GM23338 (cell line): ENCODE measurements at regions not wholly inside any gene's neighbourhood (a gene's known extent, or its start where the extent isn't known, plus 50 kb on each side); places are given as distances from the start of the nearest gene placed in this dataset.

ENCODE experiments used
- ATAC-seq: fragments of 200-7000 bp; cut with Tn5 transposase; 3 replicates; pipeline ENCODE4 v1.9.1; 2020
- DNase-seq: peaks from one replicate; pipeline ENCODE4 v3.0.0-alpha.2; 2015; ENCODE audit warnings: low spot score
- H2AFZ ChIP-seq: fragments of 200-600 bp; sonication (generic); 2 replicates; pipeline ENCODE4 v1.8.0; 2016; ENCODE audit warnings: antibody characterized with exemption, mild to moderate bottlenecking, moderate library complexity
- H3F3A ChIP-seq: fragments of 200-600 bp; sonication (generic); replicated peaks from 2 replicates; pipeline ENCODE4 v1.8.0; 2017; ENCODE audit warnings: antibody characterized with exemption, mixed run types, low read depth
- H3K27ac ChIP-seq: fragments of 200-600 bp; sonication (generic); 2 replicates; pipeline ENCODE4 v1.6.1; 2016; ENCODE audit warnings: low read depth
- H3K27me3 ChIP-seq: fragments of 200-600 bp; sonication (generic); 2 replicates; pipeline ENCODE4 v1.8.0; 2016; ENCODE audit warnings: mild to moderate bottlenecking, mixed run types, moderate library complexity; ENCODE audit not compliant: insufficient read depth
- H3K36me3 ChIP-seq: fragments of 200-600 bp; sonication (generic); 2 replicates; pipeline ENCODE4 v1.8.0; 2016; ENCODE audit warnings: mild to moderate bottlenecking; ENCODE audit not compliant: insufficient read depth
- H3K4me1 ChIP-seq: fragments of 200-600 bp; sonication (generic); 2 replicates; pipeline ENCODE4 v1.8.0; 2016; ENCODE audit warnings: mild to moderate bottlenecking, moderate library complexity; ENCODE audit not compliant: insufficient read depth
- H3K4me2 ChIP-seq: fragments of 200-600 bp; sonication (generic); 2 replicates; pipeline ENCODE4 v1.7.1; 2017; ENCODE audit warnings: mixed run types
- H3K4me3 ChIP-seq: fragments of 200-600 bp; sonication (generic); 2 replicates; pipeline ENCODE4 v1.6.1; 2016; ENCODE audit warnings: mixed run types
- H3K79me2 ChIP-seq: fragments of 200-600 bp; sonication (generic); replicated peaks from 2 replicates; pipeline ENCODE4 v1.8.0; 2017; ENCODE audit warnings: mild to moderate bottlenecking; ENCODE audit not compliant: insufficient read depth
- H3K9me2 ChIP-seq: fragments of 200-600 bp; sonication (generic); 2 replicates; pipeline ENCODE4 v1.8.0; 2017; ENCODE audit not compliant: insufficient read depth
- H4K20me1 ChIP-seq: fragments of 200-600 bp; sonication (generic); replicated peaks from 2 replicates; pipeline ENCODE4 v1.8.0; 2017; ENCODE audit warnings: mild to moderate bottlenecking; ENCODE audit not compliant: insufficient read depth
- H3K27ac Mint-ChIP-seq: 2 replicates; pipeline ENCODE4 v1.8.0; 2020; ENCODE audit warnings: inconsistent platforms, mild to moderate bottlenecking, moderate library complexity, mixed read lengths
- H3K27me3 Mint-ChIP-seq: 3 replicates; pipeline ENCODE4 v1.8.0; 2022; ENCODE audit warnings: low read depth, mild to moderate bottlenecking, moderate library complexity, mixed read lengths, inconsistent platforms; ENCODE audit not compliant: insufficient read depth, poor library complexity
- H3K36me3 Mint-ChIP-seq: 3 replicates; pipeline ENCODE4 v1.8.0; 2021; ENCODE audit warnings: low read depth, mild to moderate bottlenecking, inconsistent platforms, moderate library complexity, mixed read lengths
- H3K4me1 Mint-ChIP-seq: 3 replicates; pipeline ENCODE4 v1.8.0; 2020; ENCODE audit warnings: mild to moderate bottlenecking, inconsistent platforms, mixed read lengths
- H3K4me3 Mint-ChIP-seq: 3 replicates; pipeline ENCODE4 v1.8.0; 2021; ENCODE audit warnings: moderate library complexity, mild to moderate bottlenecking, inconsistent platforms, mixed read lengths
- H3K9me3 Mint-ChIP-seq: 3 replicates; pipeline ENCODE4 v1.8.0; 2020; ENCODE audit warnings: moderate library complexity, mild to moderate bottlenecking, inconsistent platforms, mixed read lengths
- CREB1 ChIP-seq: fragments of 250-450 bp; sonication (Bioruptor Pico); IDR thresholded peaks from 2 replicates; pipeline ENCODE4 v1.5.0; 2020; ENCODE audit warnings: low read depth, mild to moderate bottlenecking, moderate library complexity
- EZH2 ChIP-seq: fragments of 200-600 bp; sonication (generic); IDR thresholded peaks from one replicate; pipeline ENCODE4 v1.8.0; 2017; ENCODE audit warnings: antibody characterized with exemption, mild to moderate bottlenecking, low read depth; ENCODE audit not compliant: unreplicated experiment
- JUNB ChIP-seq: IDR thresholded peaks from one replicate; pipeline ENCODE4 v1.6.1; 2016; ENCODE audit warnings: antibody characterized with exemption; ENCODE audit not compliant: unreplicated experiment
- NANOG ChIP-seq: IDR thresholded peaks from 2 replicates; pipeline ENCODE4 v1.6.1; 2016; ENCODE audit warnings: antibody characterized with exemption, borderline replicate concordance
- POLR2AphosphoS5 ChIP-seq: IDR thresholded peaks from 2 replicates; pipeline ENCODE4 v1.6.1; 2016; ENCODE audit warnings: antibody characterized with exemption, low read depth
- STAT1 ChIP-seq: IDR thresholded peaks from one replicate; pipeline ENCODE4 v1.6.1; 2016; ENCODE audit warnings: antibody characterized with exemption; ENCODE audit not compliant: unreplicated experiment
- TF ChIP-seq, protein P1 (sequence below): IDR thresholded peaks from one replicate; pipeline ENCODE4 v1.6.1; 2018; ENCODE audit warnings: antibody characterized with exemption; ENCODE audit not compliant: unreplicated experiment
- TF ChIP-seq, protein P2 (sequence below): fragments of 250-450 bp; sonication (Bioruptor Pico); IDR thresholded peaks from 2 replicates; pipeline ENCODE4 v1.5.0; 2020; ENCODE audit warnings: mild to moderate bottlenecking, moderate library complexity
- TF ChIP-seq, protein P3 (sequence below), 2 experiments: fragments of 200-600 bp in 1 of 2; sonication (generic) in 1 of 2; conservative IDR thresholded peaks; 2 replicates each; pipeline versions ENCODE4 v1.5.1 to v1.6.1; 2016 to 2017; ENCODE audit warnings: antibody characterized with exemption in 2 of 2, low read depth in 2 of 2, mild to moderate bottlenecking in 2 of 2, moderate library complexity in 1 of 2

DNA sequence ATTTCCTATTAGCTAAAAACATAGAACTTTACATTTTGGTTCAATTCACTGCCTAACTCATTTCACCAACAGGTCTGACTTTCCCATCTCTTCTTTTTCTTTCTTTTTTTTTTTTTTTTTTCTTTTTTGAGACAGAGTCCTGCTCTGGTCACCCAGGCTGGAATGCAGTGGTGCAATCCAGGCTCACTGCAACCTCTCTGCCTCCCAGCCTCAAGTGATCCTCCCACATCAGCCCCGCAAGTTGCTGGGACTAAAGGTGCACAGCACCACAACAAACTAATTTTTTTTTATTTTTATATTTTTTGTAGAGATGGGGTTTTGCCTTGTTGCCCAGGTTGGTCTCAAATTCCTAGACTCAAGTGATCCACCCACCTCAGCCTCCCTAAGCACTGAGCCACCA lies 57.8 kb upstream of the HNRNPA3 start:
- no peaks in the 10 kb centered on the region for H3K27me3 Mint-ChIP-seq
- TF ChIP-seq EZH2: no peak
- TF ChIP-seq STAT1: no peak
- TF ChIP-seq, protein P1, sequence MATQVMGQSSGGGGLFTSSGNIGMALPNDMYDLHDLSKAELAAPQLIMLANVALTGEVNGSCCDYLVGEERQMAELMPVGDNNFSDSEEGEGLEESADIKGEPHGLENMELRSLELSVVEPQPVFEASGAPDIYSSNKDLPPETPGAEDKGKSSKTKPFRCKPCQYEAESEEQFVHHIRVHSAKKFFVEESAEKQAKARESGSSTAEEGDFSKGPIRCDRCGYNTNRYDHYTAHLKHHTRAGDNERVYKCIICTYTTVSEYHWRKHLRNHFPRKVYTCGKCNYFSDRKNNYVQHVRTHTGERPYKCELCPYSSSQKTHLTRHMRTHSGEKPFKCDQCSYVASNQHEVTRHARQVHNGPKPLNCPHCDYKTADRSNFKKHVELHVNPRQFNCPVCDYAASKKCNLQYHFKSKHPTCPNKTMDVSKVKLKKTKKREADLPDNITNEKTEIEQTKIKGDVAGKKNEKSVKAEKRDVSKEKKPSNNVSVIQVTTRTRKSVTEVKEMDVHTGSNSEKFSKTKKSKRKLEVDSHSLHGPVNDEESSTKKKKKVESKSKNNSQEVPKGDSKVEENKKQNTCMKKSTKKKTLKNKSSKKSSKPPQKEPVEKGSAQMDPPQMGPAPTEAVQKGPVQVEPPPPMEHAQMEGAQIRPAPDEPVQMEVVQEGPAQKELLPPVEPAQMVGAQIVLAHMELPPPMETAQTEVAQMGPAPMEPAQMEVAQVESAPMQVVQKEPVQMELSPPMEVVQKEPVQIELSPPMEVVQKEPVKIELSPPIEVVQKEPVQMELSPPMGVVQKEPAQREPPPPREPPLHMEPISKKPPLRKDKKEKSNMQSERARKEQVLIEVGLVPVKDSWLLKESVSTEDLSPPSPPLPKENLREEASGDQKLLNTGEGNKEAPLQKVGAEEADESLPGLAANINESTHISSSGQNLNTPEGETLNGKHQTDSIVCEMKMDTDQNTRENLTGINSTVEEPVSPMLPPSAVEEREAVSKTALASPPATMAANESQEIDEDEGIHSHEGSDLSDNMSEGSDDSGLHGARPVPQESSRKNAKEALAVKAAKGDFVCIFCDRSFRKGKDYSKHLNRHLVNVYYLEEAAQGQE: no peak
- TF ChIP-seq, protein P2, sequence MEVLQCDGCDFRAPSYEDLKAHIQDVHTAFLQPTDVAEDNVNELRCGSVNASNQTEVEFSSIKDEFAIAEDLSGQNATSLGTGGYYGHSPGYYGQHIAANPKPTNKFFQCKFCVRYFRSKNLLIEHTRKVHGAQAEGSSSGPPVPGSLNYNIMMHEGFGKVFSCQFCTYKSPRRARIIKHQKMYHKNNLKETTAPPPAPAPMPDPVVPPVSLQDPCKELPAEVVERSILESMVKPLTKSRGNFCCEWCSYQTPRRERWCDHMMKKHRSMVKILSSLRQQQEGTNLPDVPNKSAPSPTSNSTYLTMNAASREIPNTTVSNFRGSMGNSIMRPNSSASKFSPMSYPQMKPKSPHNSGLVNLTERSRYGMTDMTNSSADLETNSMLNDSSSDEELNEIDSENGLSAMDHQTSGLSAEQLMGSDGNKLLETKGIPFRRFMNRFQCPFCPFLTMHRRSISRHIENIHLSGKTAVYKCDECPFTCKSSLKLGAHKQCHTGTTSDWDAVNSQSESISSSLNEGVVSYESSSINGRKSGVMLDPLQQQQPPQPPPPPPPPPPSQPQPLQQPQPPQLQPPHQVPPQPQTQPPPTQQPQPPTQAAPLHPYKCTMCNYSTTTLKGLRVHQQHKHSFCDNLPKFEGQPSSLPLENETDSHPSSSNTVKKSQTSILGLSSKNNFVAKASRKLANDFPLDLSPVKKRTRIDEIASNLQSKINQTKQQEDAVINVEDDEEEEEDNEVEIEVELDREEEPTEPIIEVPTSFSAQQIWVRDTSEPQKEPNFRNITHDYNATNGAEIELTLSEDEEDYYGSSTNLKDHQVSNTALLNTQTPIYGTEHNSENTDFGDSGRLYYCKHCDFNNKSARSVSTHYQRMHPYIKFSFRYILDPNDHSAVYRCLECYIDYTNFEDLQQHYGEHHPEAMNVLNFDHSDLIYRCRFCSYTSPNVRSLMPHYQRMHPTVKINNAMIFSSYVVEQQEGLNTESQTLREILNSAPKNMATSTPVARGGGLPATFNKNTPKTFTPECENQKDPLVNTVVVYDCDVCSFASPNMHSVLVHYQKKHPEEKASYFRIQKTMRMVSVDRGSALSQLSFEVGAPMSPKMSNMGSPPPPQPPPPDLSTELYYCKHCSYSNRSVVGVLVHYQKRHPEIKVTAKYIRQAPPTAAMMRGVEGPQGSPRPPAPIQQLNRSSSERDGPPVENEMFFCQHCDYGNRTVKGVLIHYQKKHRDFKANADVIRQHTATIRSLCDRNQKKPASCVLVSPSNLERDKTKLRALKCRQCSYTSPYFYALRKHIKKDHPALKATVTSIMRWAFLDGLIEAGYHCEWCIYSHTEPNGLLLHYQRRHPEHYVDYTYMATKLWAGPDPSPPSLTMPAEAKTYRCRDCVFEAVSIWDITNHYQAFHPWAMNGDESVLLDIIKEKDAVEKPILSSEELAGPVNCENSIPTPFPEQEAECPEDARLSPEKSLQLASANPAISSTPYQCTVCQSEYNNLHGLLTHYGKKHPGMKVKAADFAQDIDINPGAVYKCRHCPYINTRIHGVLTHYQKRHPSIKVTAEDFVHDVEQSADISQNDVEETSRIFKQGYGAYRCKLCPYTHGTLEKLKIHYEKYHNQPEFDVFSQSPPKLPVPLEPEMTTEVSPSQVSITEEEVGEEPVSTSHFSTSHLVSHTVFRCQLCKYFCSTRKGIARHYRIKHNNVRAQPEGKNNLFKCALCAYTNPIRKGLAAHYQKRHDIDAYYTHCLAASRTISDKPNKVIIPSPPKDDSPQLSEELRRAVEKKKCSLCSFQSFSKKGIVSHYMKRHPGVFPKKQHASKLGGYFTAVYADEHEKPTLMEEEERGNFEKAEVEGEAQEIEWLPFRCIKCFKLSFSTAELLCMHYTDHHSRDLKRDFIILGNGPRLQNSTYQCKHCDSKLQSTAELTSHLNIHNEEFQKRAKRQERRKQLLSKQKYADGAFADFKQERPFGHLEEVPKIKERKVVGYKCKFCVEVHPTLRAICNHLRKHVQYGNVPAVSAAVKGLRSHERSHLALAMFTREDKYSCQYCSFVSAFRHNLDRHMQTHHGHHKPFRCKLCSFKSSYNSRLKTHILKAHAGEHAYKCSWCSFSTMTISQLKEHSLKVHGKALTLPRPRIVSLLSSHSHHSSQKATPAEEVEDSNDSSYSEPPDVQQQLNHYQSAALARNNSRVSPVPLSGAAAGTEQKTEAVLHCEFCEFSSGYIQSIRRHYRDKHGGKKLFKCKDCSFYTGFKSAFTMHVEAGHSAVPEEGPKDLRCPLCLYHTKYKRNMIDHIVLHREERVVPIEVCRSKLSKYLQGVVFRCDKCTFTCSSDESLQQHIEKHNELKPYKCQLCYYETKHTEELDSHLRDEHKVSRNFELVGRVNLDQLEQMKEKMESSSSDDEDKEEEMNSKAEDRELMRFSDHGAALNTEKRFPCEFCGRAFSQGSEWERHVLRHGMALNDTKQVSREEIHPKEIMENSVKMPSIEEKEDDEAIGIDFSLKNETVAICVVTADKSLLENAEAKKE (CRISPR knock-in tag): no peak
- TF ChIP-seq NANOG: no peak
- no peak for TF ChIP-seq POLR2AphosphoS5
- TF ChIP-seq JUNB: no peak
- TF ChIP-seq CREB1 (CRISPR knock-in tag): no peak
- TF ChIP-seq, protein P3, sequence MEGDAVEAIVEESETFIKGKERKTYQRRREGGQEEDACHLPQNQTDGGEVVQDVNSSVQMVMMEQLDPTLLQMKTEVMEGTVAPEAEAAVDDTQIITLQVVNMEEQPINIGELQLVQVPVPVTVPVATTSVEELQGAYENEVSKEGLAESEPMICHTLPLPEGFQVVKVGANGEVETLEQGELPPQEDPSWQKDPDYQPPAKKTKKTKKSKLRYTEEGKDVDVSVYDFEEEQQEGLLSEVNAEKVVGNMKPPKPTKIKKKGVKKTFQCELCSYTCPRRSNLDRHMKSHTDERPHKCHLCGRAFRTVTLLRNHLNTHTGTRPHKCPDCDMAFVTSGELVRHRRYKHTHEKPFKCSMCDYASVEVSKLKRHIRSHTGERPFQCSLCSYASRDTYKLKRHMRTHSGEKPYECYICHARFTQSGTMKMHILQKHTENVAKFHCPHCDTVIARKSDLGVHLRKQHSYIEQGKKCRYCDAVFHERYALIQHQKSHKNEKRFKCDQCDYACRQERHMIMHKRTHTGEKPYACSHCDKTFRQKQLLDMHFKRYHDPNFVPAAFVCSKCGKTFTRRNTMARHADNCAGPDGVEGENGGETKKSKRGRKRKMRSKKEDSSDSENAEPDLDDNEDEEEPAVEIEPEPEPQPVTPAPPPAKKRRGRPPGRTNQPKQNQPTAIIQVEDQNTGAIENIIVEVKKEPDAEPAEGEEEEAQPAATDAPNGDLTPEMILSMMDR (conservative IDR thresholded peaks at IDR 0.05; ENCODE audit: low read depth in 2 of 2): no peak
- H3K9me2 ChIP-seq: no peaks in the 10 kb centered on the region
- no peaks in the 10 kb centered on the region for H3K79me2 ChIP-seq
- no peaks in the 10 kb centered on the region for H3K36me3 Mint-ChIP-seq
- no peak overlapping the region for H3K4me3 ChIP-seq
- no peak overlapping the region for H3K4me3 Mint-ChIP-seq
- no peak overlapping the region for H3K27ac Mint-ChIP-seq
- no peaks in the 10 kb centered on the region for H4K20me1 ChIP-seq
- H3K27ac ChIP-seq: no peak overlapping the region
- no peaks in the 10 kb centered on the region for H3K9me3 Mint-ChIP-seq
- DNase-seq (no peak), ATAC-seq (no peak)
- H2AFZ ChIP-seq: no peak overlapping the region
- no peaks in the 10 kb centered on the region for H3F3A ChIP-seq
- no peaks in the 10 kb centered on the region for H3K27me3 ChIP-seq
- H3K4me2 ChIP-seq: no peak overlapping the region
- no peaks in the 10 kb centered on the region for H3K36me3 ChIP-seq
- 0 out of 3 replicates have a peak, but pooled peaks cover 2% of the 10 kb centered on the region for H3K4me1 Mint-ChIP-seq
- H3K4me1 ChIP-seq: no peaks in the 10 kb centered on the region
